ENCODE measurements at regions not wholly inside any gene's neighbourhood (a gene's known extent, or its start where the extent isn't known, plus 50 kb on each side); places are given as distances from the start of the nearest gene placed in this dataset.

DNA sequence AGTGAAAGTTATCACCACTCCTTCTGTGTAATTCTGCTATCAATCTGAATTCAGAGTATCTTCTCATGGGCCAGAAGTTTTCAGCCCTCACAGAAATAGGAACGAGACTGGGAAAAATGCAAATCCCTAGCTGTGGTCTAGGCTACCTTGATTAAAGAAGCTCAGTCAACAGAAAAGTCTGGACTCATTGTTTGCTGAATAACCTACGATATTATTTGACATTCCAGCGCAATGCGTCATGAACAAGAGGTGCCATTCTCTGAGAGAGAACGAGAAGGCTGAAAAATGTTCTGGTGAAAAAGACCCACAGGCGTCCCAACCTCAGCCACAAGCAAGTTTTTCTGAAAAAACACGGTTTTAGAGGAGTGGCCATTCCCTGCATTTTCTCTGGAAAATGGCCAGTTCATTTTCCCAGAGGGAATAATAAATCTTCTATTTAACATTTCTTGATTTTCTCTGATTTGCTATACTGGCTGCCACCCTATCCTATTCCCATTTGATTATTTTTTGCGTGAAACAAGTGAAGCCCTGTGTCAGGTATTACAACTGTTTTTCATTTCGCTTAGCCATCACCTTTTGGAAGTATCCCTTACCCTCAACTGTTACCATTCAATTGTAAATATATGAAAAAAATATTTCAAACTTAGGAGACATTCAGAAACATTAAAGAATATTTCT, 1117.6 kb upstream of the PRKX start:
- TF ChIP-seq, protein P1, sequence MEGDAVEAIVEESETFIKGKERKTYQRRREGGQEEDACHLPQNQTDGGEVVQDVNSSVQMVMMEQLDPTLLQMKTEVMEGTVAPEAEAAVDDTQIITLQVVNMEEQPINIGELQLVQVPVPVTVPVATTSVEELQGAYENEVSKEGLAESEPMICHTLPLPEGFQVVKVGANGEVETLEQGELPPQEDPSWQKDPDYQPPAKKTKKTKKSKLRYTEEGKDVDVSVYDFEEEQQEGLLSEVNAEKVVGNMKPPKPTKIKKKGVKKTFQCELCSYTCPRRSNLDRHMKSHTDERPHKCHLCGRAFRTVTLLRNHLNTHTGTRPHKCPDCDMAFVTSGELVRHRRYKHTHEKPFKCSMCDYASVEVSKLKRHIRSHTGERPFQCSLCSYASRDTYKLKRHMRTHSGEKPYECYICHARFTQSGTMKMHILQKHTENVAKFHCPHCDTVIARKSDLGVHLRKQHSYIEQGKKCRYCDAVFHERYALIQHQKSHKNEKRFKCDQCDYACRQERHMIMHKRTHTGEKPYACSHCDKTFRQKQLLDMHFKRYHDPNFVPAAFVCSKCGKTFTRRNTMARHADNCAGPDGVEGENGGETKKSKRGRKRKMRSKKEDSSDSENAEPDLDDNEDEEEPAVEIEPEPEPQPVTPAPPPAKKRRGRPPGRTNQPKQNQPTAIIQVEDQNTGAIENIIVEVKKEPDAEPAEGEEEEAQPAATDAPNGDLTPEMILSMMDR (IDR thresholded peaks at IDR 0.05; ENCODE audit: low read length), result no peak
- TF ChIP-seq EZH2 (IDR thresholded peaks at IDR 0.05; ENCODE audit: borderline replicate concordance, low read length), result no peak

Data from OCI-LY1 (cell line).